GM21447 (cell line): ENCODE measurements at regions not wholly inside any gene's neighbourhood (a gene's known extent, or its start where the extent isn't known, plus 50 kb on each side); places are given as distances from the start of the nearest gene placed in this dataset.
"Not testable (repeated sequence)": the region's sequence is repeated elsewhere in the genome, so short reads cannot be mapped to it uniquely, and the experiment has no call there.

Source experiments
- ATAC-seq: cut with Tn5 transposase; IDR thresholded peaks from one replicate; pipeline ENCODE4 v1.9.1; 2021; ENCODE audit not compliant: unreplicated experiment

DNA sequence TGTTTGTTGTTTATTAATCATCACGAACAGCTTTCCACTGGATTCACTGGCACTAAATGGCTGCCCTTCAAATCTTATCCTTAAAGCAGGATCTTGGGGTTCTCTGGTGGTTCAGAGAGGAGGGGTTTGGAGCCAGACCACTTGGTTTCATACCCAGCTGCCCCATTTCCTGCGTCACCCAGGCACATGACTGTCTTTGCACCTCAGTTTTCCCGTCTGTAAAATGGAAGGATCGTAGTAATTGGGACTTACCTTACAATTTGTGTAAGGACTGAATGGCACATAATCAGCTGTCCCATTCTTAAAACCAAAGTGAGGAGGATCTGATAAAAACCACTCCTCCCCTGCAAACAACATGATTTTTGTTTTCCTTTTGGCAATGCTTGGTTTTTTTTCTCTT is 318.3 kb downstream of the ZNF536 start:
- ATAC-seq: no peak

GRCh38 chr19:30689474-30689873 is 317.3 kb downstream of the ZNF536 start:
- no peak for ATAC-seq

DNA sequence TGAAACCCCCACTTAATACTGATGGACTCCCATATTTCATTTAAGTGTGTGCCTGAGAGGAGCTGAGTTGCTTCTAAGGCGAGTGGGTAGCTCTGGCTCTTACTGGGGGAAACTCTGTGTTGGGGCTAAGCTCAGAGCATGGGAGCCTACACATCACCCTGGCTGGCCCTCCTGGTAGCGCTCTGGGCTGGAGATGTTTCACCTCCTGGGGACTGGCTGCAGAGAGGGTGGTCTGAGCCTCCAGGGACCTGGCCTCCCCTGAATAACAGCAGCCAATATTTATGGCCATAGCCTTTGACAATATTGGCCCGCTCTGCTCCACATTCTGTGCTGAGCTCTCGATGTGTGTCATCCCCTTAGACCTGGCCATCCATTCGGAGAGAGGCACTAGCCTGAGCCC is 316.5 kb downstream of the ZNF536 start:
- ATAC-seq: no peak

DNA sequence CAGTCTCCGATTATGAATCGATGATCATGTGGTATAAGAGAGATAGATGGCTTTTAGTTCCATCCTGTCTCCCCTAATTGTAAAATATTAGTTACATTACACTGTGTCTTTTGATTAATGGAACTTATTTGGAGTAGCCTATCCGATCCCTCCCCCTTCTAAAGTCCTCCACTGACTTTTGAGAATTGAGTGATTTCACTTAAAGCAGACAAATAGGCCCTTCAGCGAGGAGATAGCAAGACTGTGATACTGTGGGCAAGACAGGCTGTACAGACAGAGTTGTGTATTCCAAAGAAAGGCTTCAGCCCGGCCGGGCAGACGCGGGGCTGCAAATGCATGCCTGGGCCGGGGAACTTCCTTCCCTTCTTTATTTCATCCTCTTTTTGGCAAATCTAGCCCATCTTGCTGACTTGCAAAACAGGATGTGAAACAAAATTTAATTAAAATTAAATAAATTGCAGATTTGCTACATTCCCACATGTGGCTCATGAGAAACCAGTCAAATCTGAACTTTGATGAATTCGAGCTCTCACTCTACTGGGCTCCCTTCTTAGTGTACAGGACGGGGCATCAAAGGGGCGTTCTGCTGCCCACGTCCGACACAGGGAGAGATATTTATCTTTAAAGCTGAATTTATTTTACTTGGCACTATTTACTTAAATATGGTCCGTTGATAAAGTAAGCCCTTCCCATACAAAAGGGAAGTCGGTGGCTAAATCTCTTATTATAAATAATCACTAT is 314.8 kb downstream of the ZNF536 start:
- ATAC-seq: no peak

- ATAC-seq: no peak
Measured at GRCh38 chr19:30686176-30686820, 314.1 kb downstream of the ZNF536 start.

DNA sequence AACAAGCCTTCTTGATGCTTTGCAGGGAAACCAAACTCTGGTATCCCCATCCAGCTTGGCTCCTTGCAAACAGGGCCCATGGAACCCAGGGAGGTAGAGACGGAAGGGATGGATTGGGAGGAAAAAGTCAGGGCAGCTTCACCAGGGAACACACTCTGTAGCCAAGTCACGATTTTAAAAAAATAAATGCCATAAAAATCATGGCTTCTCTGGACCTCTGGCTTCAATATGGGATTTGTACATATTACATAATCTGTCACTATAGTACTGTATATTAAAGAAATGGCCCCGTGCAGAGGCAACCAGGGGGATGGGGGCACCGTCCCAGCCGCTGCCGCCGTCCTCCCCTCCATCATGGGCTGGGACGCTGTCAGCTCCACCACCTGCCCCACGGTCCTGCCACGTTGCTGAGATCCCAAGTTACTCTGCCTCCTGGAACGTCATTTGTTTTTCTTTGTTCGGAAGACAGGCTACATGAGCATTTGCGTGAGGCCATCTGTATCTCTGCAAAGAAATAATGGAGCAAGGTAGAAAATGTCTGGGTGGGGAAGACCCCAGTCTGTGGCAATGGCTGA is 313.3 kb downstream of the ZNF536 start:
- no peak for ATAC-seq

DNA sequence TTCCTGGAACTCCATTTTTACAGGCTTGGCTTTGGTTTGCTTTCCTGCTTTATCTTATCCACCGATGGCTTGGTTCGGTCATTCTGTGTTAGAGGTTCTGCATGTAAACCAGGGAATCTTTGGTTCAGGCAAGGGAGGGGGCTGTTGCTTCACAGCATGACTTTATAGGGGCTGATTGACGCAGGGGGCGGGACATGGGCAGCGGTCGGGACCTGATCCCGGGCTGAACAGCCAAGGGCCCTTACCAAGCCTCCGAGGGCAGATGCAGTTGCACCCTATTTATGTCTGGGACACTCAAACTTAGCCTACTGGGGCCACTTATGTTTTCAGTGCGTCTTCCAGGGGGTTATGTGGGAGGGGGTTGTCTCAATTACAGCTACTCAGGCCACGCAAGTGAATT is 312.4 kb downstream of the ZNF536 start:
- ATAC-seq: no peak

GRCh38 chr19:30682999-30683536 is 310.9 kb downstream of the ZNF536 start:
- no peak for ATAC-seq

- no peak for ATAC-seq
Measured at GRCh38 chr19:30682146-30682998, 310.2 kb downstream of the ZNF536 start.

DNA sequence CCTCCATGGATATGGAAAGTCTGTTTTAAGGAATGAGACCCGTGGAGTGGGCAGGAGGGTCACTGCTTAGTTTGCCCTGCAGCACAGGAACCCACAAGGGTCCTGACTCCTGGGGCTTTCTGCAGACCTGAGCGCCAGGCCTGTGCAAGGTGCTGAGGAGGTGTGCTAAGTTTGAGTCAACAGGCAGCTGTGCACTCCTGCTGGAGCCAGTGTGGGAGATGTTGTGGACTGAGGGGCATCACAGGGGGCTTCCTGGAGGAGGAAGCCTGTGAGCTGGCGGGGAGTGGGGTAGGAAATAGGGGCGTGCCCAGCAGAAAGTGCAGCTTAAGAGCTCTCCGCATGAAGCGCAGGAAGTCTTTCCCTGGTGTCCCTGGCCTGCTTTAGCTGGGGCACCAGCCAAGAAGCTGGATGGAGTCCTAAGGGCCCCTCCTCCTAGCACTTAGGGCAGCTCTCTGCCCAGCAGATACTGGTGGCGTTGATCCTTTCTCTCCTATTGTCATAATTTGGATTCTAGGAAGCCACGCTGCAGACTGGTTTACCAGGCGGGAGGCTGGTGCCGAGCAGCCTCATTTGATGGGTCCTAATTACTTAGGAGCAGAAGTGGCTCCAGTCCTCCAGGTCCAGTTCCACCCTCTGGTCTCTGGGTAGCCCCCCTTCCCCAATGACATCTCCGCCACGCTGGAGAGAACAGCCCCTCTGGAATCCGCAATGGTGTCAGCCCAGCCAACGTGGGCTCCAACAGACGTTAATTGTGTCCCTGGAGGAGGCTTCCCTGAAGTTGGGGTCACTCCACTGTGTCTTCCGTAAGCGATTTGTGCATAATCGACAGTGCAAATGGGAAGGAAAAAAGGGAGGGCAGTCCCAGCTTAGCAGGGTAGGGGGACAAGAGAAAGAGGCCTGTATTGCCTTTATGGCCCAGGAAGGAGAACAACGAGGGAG is 309.2 kb downstream of the ZNF536 start:
- ATAC-seq: no peak

DNA sequence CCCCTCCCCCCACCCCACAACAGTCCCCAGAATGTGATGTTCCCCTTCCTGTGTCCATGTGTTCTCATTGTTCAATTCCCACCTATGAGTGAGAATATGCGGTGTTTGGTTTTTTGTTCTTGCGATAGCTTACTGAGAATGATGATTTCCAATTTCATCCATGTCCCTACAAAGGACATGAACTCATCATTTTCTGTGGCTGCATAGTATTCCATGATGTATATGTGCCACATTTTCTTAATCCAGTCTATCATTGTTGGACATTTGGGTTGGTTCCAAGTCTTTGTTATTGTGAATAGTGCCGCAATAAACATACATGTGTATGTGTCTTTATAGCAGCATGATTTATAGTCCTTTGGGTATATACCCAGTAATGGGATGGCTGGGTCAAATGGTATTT is 308.2 kb downstream of the ZNF536 start:
- ATAC-seq: not testable (repeated sequence)

DNA sequence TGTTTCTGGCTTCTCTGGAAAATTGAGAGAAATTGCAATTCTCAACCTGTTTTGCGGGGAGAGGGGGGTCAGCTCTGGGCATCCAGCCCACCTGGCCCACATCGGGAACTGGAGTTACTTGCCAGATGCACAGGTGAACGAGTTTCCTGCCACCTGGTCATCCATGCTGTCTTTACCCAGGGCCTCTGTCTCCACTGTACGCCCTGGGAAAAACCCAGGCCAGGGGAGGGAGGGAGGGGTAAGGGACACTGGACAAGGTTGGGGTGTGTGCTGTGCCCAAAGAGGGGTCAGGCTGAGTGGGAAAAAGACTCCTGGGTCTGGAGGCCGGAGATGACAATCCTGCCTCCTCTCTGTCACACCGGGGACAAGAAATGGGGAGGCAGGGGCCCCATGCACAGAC is 307.6 kb downstream of the ZNF536 start:
- no peak for ATAC-seq

DNA sequence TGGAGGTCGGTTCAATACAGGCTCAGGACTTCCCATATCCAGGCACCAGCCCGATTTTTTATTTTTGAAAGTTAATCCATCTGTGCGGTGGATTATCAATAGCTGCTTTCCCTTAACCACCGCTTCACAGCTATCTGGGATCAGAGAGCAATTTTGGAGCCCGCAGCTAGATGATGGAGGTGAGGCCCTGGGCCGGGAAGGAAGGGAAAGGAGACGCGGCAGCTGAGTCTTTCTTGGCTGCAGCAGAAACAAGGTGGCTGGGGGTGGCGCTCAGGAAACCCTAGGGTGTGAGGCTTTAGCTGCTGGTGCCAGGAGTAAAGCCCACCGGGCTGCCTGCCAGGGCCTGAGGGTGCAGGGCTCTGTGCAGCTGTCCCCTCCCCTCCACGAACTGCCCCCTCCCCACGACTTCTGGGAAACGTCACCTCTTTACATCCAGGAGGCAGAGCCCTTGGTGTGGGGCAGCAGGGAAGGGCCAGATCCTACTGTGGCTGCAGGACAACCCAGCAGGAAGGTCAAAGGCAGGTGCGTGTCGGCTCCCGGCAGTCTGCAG is 307.0 kb downstream of the ZNF536 start:
- ATAC-seq: no peak

- ATAC-seq: no peak
Measured at GRCh38 chr19:30678168-30678567, 306.0 kb downstream of the ZNF536 start.

DNA sequence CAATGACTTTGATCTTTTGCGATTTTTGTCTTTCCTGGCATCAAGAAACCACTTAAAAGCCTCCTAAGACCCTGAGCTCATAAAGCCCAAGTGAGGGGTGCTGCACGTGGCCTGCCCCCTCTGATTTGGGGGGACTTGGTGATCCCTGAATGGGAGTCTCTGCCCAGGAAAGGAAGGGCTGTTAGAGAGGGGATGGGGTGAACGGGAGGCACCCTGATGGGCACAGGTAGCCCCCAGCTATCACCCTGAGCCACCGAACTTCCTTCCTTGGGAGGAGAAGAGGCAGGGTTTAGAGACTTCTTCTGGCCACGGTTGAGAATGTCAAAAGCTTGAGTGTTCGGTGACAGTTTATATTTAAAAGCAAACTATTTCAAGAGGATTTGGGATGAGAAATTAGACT is 305.5 kb downstream of the ZNF536 start:
- ATAC-seq: no peak

- ATAC-seq: no peak
Measured at GRCh38 chr19:30676990-30677679, 305.0 kb downstream of the ZNF536 start.

DNA sequence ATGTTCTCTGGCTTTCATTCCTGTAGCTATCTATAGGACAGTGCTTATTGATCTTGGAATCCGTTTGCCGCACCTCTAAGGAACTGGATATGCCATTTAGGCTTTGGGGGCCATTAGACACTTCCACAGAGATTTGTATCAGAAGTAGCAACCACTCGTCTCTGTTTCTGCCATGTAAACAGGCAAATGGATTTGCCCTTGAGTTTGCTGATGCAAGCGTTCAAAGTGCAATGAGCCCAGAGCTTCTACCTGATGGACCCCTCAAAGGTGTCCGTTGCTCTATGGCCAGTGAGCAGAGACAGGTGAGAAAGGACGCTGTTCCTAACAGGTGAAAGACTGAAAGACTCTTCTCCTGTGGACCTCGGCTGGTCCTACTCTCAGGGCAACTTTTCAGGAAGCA is 302.9 kb downstream of the ZNF536 start:
- no peak for ATAC-seq

DNA sequence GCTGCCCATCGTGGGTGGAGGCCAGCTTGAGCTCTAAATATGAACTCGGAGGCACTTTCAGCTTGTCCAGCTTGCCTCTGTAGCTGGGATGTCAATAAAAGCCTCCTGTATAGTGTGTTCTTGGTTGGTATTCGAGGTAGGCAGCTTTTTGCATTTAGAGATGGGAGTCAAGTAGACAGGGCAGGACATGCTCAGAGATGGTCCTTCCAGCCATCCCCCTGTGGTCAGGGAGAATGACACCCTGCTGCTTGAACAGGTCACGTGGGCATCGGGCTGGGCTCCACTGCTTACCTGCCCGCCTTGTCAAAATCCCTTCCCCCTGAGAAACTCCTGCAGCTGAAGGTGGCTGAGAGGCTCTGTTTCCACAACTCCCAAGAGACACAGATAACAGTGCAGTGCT is 302.5 kb downstream of the ZNF536 start:
- no peak for ATAC-seq

- no peak for ATAC-seq
Measured at GRCh38 chr19:30673336-30673735, 301.2 kb downstream of the ZNF536 start.
